Activated T-helper 2 cell treated with anti-CD3 and anti-CD28 coated beads, Interferon-gamma antibody, Interleukin-2, Interleukin-4, amounts not matched to agents 10 μg/mL and 5 μg/mL and 100 μg/mL, durations not matched to agents 14 hours and 24 hours and 36 hours (primary cell): ENCODE measurements at regions not wholly inside any gene's neighbourhood (a gene's known extent, or its start where the extent isn't known, plus 50 kb on each side); places are given as distances from the start of the nearest gene placed in this dataset.

Source experiments
- DNase-seq: peaks from one replicate; pipeline ENCODE4 v3.0.0; 2021; ENCODE audit warnings: low spot score
- H3K27ac Mint-ChIP-seq: one replicate; pipeline ENCODE4 v1.8.0; 2021; ENCODE audit warnings: mixed read lengths
- H3K27me3 Mint-ChIP-seq: one replicate; pipeline ENCODE4 v1.8.0; 2021; ENCODE audit warnings: low read depth, mixed read lengths
- H3K36me3 Mint-ChIP-seq: one replicate; pipeline ENCODE4 v1.8.0; 2021; ENCODE audit warnings: low read depth, mixed read lengths
- H3K4me1 Mint-ChIP-seq: one replicate; pipeline ENCODE4 v1.8.0; 2021; ENCODE audit warnings: low read depth, mixed read lengths
- H3K4me3 Mint-ChIP-seq: one replicate; pipeline ENCODE4 v1.8.0; 2021; ENCODE audit warnings: low read depth, mild to moderate bottlenecking, moderate library complexity, mixed read lengths
- H3K9me3 Mint-ChIP-seq: one replicate; pipeline ENCODE4 v1.8.0; 2021; ENCODE audit warnings: mixed read lengths
- intact Hi-C: fragments of 100-400 bp; cut with micrococcal nuclease; formaldehyde crosslinking; loops from one replicate; pipeline ENCODE4 v1.15.1; 2023

DNA sequence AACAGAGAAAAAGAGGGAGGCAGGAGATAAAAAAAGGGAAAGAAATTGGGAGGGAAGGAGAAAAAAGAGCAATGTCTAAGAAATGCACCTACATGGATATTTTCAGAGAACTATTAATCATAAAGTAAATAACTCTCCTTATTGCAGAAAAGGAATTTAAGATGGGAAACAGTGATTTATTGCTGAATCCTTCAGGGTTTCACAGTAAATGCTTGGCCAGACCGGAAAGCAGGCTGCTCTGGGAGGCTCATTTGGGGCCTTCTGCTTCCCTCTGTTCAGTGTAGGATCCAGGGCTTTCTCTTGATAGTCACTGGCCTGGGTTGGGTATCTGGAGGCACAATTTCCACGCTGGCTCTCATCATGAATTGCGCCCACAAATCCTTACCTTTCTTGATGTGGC is 324.3 kb upstream of the SORL1-AS1 start:
- Mint-ChIP-seq H3K9me3 (no peaks in the 10 kb centered on the region), H3K27me3 (no peaks in the 10 kb centered on the region), H3K4me3 (no peak overlapping the region), H3K36me3 (no peaks in the 10 kb centered on the region), H3K27ac (no peak overlapping the region), H3K4me1 (no peaks in the 10 kb centered on the region)
- intact Hi-C loops = no loop called here
- DNase-seq = no peak

DNA sequence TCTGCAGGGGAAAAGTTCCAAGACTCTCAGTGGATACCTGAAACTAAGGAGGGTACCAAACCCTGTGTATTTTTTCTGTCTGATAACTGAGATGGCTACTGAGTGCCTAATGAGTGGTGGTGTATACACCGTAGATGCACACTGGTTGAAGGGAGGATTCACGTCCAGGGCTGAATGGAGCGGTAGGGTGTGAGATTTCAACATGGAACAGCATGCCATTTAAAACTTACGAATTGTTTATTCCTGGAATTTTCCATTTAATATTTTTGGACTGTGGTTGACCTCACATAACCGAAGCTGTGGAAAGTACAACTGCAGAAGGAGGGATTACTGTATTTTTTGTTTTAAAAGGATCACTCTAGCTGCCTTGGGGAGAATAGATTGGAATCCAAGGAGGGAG is 322.5 kb upstream of the SORL1-AS1 start:
- Mint-ChIP-seq H3K27ac (no peak overlapping the region), H3K36me3 (no peaks in the 10 kb centered on the region), H3K9me3 (no peaks in the 10 kb centered on the region), H3K4me1 (no peaks in the 10 kb centered on the region), H3K4me3 (no peak overlapping the region), H3K27me3 (no peaks in the 10 kb centered on the region)
- no peak for DNase-seq
- intact Hi-C loops = no loop called here

DNA sequence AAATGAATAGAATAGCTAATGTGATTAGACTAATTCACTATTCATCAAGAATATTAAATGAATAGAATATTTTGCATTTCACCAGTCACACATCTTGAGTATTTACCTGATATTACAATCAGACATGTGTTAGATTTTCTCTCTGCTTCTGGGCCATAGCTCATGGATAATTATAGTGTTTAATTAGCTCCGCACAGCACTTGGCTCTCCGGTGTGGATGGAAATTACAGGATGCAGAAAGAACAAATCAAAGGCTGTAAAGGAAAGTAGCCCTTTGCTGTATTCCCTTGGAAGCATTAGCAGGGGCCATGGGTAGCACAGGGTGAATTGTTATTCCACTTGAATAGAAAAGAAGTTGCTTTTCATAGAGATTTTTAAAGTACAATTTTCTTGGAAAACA is 320.3 kb upstream of the SORL1-AS1 start:
- no peaks in the 10 kb centered on the region for H3K4me1 Mint-ChIP-seq
- no peak for DNase-seq
- H3K27ac Mint-ChIP-seq = no peak overlapping the region
- H3K36me3 Mint-ChIP-seq = no peaks in the 10 kb centered on the region
- no peak overlapping the region for H3K4me3 Mint-ChIP-seq
- no peaks in the 10 kb centered on the region for H3K27me3 Mint-ChIP-seq
- H3K9me3 Mint-ChIP-seq = no peaks in the 10 kb centered on the region
- intact Hi-C loops = no loop called here

DNA sequence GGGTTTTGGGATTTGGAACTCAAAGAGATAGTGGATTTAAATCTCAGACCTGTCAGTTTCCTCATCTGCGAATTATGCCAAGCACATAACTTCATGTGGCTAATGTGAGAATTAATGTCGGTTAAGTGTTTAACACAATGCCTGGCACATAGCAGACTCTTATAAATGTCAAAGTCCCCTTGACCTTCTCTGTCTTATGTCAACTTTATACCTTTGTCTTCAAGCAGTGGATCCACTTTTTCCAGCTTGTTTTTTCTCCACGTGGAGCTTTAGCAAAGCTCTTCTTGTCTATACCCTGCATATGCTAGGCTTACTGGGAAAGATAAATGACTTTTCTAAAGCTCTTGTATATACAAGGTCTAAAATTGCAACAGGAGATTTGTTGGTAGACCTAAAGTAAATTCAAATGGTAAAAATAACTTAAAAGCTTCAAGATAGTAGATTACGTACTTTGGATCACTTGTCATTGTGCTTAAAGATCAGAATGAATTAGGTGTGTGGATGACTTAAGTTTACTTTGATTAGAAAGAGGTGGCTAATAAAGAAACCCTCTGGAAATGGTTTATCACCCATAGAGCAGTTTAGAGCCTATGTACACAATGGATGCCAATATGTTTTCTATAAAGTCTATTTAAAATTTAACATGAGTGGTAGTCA is 318.3 kb upstream of the SORL1-AS1 start:
- no peak for DNase-seq
- H3K4me1 Mint-ChIP-seq = no peaks in the 10 kb centered on the region
- no peaks in the 10 kb centered on the region for H3K27me3 Mint-ChIP-seq
- H3K9me3 Mint-ChIP-seq = no peaks in the 10 kb centered on the region
- H3K4me3 Mint-ChIP-seq = no peak overlapping the region
- no peak overlapping the region for H3K27ac Mint-ChIP-seq
- H3K36me3 Mint-ChIP-seq = no peaks in the 10 kb centered on the region
- intact Hi-C loops = no loop called here

DNA sequence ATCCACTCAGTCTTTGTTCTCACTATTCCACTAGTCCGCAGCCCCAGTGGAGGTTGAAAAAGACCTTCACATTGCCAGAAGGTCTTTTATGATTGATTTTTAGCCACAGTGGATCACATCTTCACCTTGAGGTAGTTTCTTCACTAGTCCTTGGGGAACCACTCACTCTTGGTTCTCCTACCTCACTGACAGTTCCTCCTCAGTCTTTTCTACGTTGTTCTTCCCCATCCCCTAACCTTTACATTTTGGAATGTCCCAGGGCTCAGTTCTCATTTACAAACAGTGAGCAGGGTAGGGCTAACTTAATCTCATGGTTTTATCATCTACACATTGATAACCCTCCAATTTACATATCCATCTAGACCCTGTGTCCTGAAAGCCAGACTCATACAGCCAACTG is 316.4 kb upstream of the SORL1-AS1 start:
- intact Hi-C loops = no loop called here
- H3K27me3 Mint-ChIP-seq = no peaks in the 10 kb centered on the region
- H3K4me1 Mint-ChIP-seq = no peaks in the 10 kb centered on the region
- no peak overlapping the region for H3K27ac Mint-ChIP-seq
- no peaks in the 10 kb centered on the region for H3K9me3 Mint-ChIP-seq
- no peak overlapping the region for H3K4me3 Mint-ChIP-seq
- DNase-seq = no peak
- no peaks in the 10 kb centered on the region for H3K36me3 Mint-ChIP-seq

DNA sequence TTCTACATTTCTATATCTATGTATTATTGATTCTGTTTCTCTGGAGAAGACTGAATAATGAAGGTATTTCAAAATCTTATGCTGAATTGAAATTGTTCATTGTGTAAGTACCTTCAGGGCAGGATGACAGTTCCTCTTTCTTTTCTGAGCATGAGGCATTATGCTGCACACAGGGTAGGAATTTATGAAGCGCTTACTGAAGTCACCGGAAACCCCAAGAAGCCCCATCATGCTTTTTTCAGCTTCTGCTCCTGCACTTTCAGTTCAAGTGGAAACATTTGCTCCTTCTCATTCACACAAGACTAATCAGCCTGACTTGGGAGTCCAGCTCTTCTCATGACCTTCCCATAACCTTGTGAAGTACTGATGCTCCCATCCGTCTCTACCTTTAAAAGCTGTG is 314.7 kb upstream of the SORL1-AS1 start:
- no peaks in the 10 kb centered on the region for H3K36me3 Mint-ChIP-seq

DNA sequence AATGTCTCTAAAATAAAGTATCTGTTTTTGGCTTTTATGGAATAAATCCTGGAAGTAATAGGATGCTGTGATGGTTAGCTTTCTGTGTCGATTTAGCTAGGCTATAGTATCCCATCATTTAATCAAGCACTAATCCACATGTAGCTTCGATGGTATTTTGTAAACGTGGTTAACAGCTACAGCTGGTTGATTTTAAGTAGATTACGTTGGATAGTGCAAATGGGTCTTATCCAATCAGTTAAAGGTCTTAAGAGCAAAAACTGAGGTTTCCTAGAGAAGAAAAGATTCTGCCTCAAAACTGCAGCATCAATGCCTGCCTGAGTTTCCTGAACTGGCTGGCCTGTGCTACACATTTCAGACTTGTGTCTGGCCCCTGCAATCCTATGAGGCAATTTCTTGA is 314.2 kb upstream of the SORL1-AS1 start:
- Mint-ChIP-seq H3K36me3 (no peaks in the 10 kb centered on the region), H3K4me1 (no peaks in the 10 kb centered on the region), H3K27me3 (no peaks in the 10 kb centered on the region), H3K9me3 (no peaks in the 10 kb centered on the region), H3K27ac (no peak overlapping the region), H3K4me3 (no peak overlapping the region)
- intact Hi-C loops = no loop called here
- DNase-seq = no peak

More for the DNA sequence above, 314.7 kb upstream of the SORL1-AS1 start:
- H3K27me3 Mint-ChIP-seq = no peaks in the 10 kb centered on the region
- no peak overlapping the region for H3K27ac Mint-ChIP-seq
- no peaks in the 10 kb centered on the region for H3K4me1 Mint-ChIP-seq
- intact Hi-C loops = no loop called here
- no peaks in the 10 kb centered on the region for H3K9me3 Mint-ChIP-seq
- H3K4me3 Mint-ChIP-seq = no peak overlapping the region
- DNase-seq = no peak

DNA sequence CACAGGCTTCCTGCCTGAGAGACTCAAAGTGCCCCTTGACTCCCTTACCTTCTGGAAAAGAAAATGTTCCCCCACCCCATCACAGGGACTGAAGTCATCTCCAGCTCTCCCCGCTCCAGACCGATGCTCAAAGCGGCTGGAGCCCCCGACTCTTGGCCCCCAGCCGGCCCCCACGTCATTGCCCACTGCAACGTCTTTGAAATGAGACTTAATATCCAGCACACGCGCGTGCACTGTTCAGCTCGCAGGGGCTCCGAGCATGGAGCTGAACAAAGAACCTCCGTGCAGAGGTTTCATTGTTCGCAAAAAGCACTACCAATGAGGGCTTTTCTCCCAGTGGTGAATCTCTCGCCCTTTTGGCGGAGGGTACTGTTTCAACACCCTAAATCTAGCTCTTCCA is 313.4 kb upstream of the SORL1-AS1 start:
- intact Hi-C loops = no loop called here
- no peaks in the 10 kb centered on the region for H3K27me3 Mint-ChIP-seq
- no peaks in the 10 kb centered on the region for H3K36me3 Mint-ChIP-seq
- no peak for DNase-seq
- H3K9me3 Mint-ChIP-seq = no peaks in the 10 kb centered on the region
- H3K4me1 Mint-ChIP-seq = no peaks in the 10 kb centered on the region
- no peak overlapping the region for H3K27ac Mint-ChIP-seq
- no peak overlapping the region for H3K4me3 Mint-ChIP-seq

DNA sequence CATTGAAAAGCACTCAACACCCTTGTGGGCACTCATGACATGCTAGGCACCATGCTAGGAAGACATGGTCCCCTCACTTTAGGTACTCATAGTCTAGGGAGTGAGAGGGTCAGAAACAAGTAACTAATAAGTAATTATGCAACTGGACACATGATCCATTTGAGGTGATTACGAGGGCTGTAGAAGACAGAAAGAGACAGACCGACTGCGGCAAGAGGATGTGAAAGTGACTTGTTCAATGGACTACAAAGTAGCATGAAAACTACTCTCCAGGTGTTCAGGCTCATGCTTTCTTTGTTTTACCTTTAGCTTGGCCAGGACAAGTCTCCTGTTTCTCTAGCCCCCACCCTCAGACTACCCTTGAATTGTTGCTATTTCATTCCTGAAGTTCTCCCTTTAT is 310.8 kb upstream of the SORL1-AS1 start:
- intact Hi-C loops = no loop called here
- no peaks in the 10 kb centered on the region for H3K4me1 Mint-ChIP-seq

DNA sequence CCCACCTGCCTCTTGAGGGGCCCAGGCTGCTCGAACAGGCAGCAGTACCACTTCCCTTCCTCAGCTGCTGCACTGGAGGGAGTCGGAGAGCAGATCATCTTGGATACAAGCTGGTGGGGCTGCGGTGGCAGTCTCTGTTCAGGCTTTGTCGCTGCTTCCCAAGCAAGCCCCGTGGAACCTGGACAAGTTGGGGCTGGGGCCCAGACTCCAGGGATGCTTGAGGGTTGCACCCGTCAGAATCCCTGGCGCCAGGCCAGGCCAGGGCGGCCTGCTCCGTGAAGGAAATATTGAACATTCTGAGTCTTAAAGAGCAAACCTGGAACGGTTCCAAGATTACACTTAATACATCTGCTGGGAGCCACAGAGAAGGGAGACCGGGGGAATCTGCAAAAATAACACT is 310.1 kb upstream of the SORL1-AS1 start:
- Mint-ChIP-seq H3K4me1 (no peaks in the 10 kb centered on the region), H3K27me3 (no peaks in the 10 kb centered on the region), H3K4me3 (no peak overlapping the region), H3K9me3 (no peaks in the 10 kb centered on the region), H3K27ac (no peak overlapping the region), H3K36me3 (no peaks in the 10 kb centered on the region)
- DNase-seq = no peak
- intact Hi-C loops = no loop called here

More for the DNA sequence above, 310.8 kb upstream of the SORL1-AS1 start:
- no peak for DNase-seq
- Mint-ChIP-seq H3K36me3 (no peaks in the 10 kb centered on the region), H3K27ac (no peak overlapping the region), H3K27me3 (no peaks in the 10 kb centered on the region), H3K4me3 (no peak overlapping the region), H3K9me3 (no peaks in the 10 kb centered on the region)

DNA sequence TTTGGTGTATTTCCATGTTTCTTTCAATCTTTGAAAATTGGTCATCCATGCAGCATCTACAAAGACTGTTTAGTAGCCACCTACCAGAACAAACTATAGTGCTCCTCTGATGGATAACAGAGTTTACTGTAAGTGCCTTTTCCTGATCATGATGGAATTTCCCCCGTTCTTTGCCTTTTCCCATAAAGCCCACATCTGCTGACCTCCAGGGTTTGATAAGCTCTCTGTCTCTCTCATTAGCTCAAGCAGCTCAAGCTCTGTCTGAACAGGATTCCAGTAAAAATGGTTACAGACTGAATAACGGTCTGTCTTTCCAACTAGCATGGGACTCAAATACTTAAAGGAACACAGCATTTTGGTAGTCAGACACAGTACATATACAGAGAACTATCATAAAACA is 308.4 kb upstream of the SORL1-AS1 start:
- no peaks in the 10 kb centered on the region for H3K4me1 Mint-ChIP-seq
- H3K9me3 Mint-ChIP-seq = no peaks in the 10 kb centered on the region
- no peaks in the 10 kb centered on the region for H3K27me3 Mint-ChIP-seq
- no peak overlapping the region for H3K4me3 Mint-ChIP-seq
- no peak for DNase-seq
- H3K36me3 Mint-ChIP-seq = no peaks in the 10 kb centered on the region
- intact Hi-C loops = no loop called here
- no peak overlapping the region for H3K27ac Mint-ChIP-seq

DNA sequence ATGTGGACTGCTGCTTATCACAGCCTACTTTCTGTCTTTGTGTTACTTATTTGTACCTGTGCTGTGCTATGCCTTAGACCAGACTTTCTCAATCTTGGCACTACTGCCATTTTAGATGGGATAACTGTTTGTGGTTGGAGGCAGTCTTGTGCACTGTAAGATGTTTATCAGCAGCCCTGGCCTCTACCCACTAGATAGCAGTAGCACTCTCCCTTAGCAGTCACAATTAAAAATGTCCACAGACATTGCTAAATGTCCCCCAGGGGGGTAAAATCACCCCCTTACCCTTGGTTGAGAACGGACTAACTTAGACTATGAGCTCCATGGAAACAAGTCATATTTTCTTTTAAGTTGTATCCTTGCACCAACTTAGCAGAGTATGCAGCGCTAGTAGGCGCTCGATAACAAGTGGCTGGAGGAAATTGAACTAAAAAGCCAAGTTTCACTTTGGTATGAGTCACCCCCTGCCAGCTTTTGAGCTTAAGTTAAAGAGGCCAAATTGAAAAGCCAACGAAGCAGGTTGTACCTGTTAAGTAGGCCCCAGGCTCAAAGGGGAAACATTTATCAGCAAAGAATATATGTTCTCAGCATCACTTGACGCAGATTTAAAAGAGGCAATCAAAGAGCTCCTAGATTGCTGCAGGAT is 304.8 kb upstream of the SORL1-AS1 start:
- Mint-ChIP-seq H3K27ac (no peak overlapping the region), H3K4me3 (no peak overlapping the region), H3K27me3 (no peaks in the 10 kb centered on the region), H3K9me3 (no peaks in the 10 kb centered on the region), H3K4me1 (no peaks in the 10 kb centered on the region), H3K36me3 (no peaks in the 10 kb centered on the region)
- no peak for DNase-seq
- intact Hi-C loops = no loop called here

DNA sequence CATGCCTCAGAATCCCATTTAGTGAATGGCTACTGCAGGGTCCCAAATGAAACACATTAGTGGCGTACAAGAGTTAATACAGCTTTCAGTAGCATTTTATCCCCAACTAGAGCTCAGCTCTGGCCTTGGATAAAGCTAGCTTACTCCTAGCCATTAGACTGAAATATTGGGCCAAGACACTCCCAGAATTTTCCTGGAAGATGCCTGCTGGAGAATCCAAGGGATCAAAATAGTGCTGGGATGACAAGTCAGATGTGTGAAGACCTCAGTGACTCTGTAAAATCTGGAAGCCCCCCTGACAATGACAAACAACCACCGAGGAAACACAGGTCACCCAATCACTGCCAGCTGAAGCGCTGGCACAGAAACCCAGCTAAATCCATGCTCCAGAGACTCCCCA is 303.1 kb upstream of the SORL1-AS1 start:
- Mint-ChIP-seq H3K36me3 (no peaks in the 10 kb centered on the region), H3K27ac (no peak overlapping the region), H3K9me3 (no peaks in the 10 kb centered on the region), H3K4me3 (no peak overlapping the region), H3K27me3 (no peaks in the 10 kb centered on the region), H3K4me1 (no peaks in the 10 kb centered on the region)
- no peak for DNase-seq
- intact Hi-C loops = no loop called here

DNA sequence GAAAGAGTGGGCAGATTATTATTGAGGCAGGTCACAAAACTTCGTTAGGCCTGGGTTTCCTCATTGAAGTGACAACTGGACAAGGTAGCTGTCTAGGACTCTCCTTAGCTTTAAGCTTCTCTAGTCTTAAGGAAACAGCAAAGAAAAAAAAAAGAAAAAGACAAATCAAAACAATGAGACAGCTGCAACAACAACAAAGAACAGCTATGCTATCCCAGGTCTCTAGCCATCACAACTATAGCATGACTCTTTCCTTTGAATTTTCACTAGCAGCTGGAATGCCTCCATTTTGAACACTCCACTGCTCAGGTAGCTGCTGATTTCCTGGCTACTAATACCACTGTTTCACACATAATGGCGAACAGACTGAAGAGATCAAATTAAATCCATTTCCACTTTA is 302.4 kb upstream of the SORL1-AS1 start:
- no peaks in the 10 kb centered on the region for H3K4me1 Mint-ChIP-seq
- H3K36me3 Mint-ChIP-seq = no peaks in the 10 kb centered on the region
- no peaks in the 10 kb centered on the region for H3K9me3 Mint-ChIP-seq
- H3K4me3 Mint-ChIP-seq = no peak overlapping the region
- H3K27ac Mint-ChIP-seq = no peak overlapping the region
- intact Hi-C loops = no loop called here
- no peak for DNase-seq
- H3K27me3 Mint-ChIP-seq = no peaks in the 10 kb centered on the region
